HUES48 (cell line): ENCODE measurements at regions not wholly inside any gene's neighbourhood (a gene's known extent, or its start where the extent isn't known, plus 50 kb on each side); places are given as distances from the start of the nearest gene placed in this dataset.

Experiments
- H3K27ac ChIP-seq: one replicate; pipeline ENCODE4 v1.7.0; 2013; ENCODE audit warnings: low read depth, low read length, inconsistent platforms
- H3K27me3 ChIP-seq: 2 replicates; pipeline ENCODE4 v1.6.1; 2013; ENCODE audit warnings: mild to moderate bottlenecking, low read length; ENCODE audit not compliant: control insufficient read depth, insufficient read depth
- H3K36me3 ChIP-seq: 2 replicates; pipeline ENCODE4 v1.6.1; 2013; ENCODE audit warnings: low read length; ENCODE audit not compliant: control insufficient read depth, insufficient read depth
- H3K4me1 ChIP-seq: 2 replicates; pipeline ENCODE4 v1.6.1; 2013; ENCODE audit warnings: mild to moderate bottlenecking, low read length; ENCODE audit not compliant: control insufficient read depth, insufficient read depth
- H3K4me3 ChIP-seq: 2 replicates; pipeline ENCODE4 v1.5.1; 2013; ENCODE audit warnings: mild to moderate bottlenecking, low read depth, low read length
- H3K9ac ChIP-seq: 2 replicates; pipeline ENCODE4 v1.6.1; 2013; ENCODE audit warnings: mild to moderate bottlenecking, low read depth, low read length, moderate library complexity
- H3K9me3 ChIP-seq: 2 replicates; pipeline ENCODE4 v1.6.1; 2013; ENCODE audit warnings: low read length; ENCODE audit not compliant: control insufficient read depth, insufficient read depth

DNA sequence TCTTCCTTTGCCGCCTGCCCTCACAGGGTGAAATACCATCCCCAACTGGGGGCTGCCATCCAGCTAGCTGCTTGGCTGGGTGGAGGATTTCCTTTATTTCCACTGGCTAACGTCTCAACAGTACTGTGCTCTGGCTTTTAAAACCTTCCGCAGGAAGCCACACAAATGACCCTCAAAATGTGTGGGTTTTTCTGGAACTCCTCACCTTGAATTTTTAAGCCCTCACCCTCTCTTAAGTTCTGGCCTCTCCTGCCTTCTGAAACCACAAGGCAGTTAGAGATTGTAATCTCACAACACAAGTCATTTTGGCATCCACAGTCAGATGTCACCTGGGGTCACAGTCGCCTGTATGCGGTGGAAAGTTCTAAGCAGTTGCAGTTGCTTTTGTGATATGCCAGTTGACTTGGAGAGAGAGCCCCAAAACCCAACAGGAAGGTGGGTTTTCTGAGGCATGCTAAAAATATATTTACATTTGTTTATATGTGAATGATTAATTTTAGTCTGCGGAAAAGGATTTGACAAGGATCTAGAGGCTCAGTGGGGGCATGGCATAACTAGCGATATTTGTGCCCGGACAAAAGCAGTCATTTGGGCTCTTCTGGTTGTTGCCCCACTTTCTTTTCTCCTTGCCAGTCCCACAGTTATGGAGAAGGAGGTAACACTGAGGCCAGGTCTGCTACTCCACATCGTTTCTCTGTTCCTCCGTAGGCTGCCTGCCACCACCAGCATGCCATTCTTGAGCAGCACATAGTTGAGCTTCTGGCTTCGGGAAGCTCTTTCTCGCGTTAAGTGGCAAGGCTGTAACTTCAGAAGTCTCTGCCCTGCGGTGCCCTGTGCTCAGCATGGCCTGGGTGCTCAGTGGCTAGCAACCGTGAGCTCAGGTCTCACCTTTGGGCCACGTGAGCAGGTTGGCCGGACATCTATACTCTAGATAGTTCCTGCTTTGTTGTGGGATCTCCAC lies 335.3 kb downstream of the CD83 start:
- no peaks in the 10 kb centered on the region; the same call in 1 of the 2 replicates for H3K36me3 ChIP-seq
- no peak overlapping the region for H3K4me3 ChIP-seq
- peaks cover 18% of the 10 kb centered on the region for H3K4me1 ChIP-seq
- H3K9ac ChIP-seq = no peak overlapping the region
- H3K9me3 ChIP-seq = peaks cover 5% of the 10 kb centered on the region; the same call in 1 of the 2 replicates
- H3K27ac ChIP-seq = no peak overlapping the region
- no peaks in the 10 kb centered on the region for H3K27me3 ChIP-seq

GRCh38 chr6:14453712-14454472 lies 336.3 kb downstream of the CD83 start:
- H3K9me3 ChIP-seq = no peaks in the 10 kb centered on the region
- no peak overlapping the region for H3K4me3 ChIP-seq
- H3K27me3 ChIP-seq = no peaks in the 10 kb centered on the region
- no peak overlapping the region for H3K9ac ChIP-seq
- H3K4me1 ChIP-seq = peaks cover 18% of the 10 kb centered on the region
- H3K27ac ChIP-seq = no peak overlapping the region
- no peaks in the 10 kb centered on the region for H3K36me3 ChIP-seq

GRCh38 chr6:14454473-14454775 lies 336.9 kb downstream of the CD83 start:
- H3K9me3 ChIP-seq = no peaks in the 10 kb centered on the region
- no peak overlapping the region for H3K27ac ChIP-seq
- no peak overlapping the region for H3K9ac ChIP-seq
- H3K27me3 ChIP-seq = no peaks in the 10 kb centered on the region
- H3K4me3 ChIP-seq = no peak overlapping the region
- H3K4me1 ChIP-seq = peaks cover 17% of the 10 kb centered on the region
- H3K36me3 ChIP-seq = no peaks in the 10 kb centered on the region

DNA sequence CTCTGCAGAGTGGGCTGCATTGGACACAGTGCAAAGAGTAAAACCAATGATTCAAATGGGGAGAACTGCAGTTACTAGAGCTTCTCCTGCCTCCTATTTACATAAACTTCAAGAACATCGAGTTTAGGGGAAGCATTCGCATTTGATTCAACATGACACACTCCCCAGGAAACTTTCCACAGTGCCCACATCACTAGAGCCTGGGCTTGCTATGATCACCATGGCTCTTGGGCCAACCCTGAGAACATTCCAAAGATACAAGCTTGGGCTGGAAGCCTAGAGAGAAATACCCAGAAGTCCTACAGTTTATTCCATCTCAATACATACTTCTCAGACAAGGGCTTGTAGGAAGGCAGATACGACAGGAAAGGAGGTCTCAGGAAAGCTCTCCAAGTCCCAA lies 337.9 kb downstream of the CD83 start:
- Histone ChIP-seq H3K27ac (no peak overlapping the region), H3K9ac (no peak overlapping the region), H3K4me1 (peaks cover 7% of the 10 kb centered on the region), H3K4me3 (no peak overlapping the region), H3K36me3 (no peaks in the 10 kb centered on the region), H3K27me3 (no peaks in the 10 kb centered on the region), H3K9me3 (no peaks in the 10 kb centered on the region)

- no peak overlapping the region for H3K4me3 ChIP-seq
- no peaks in the 10 kb centered on the region for H3K9me3 ChIP-seq
- H3K27me3 ChIP-seq = no peaks in the 10 kb centered on the region
- H3K27ac ChIP-seq = no peak overlapping the region
- no peak overlapping the region for H3K9ac ChIP-seq
- peaks cover 7% of the 10 kb centered on the region; the same call in 1 of the 2 replicates for H3K4me1 ChIP-seq
- H3K36me3 ChIP-seq = no peaks in the 10 kb centered on the region
Observed at GRCh38 chr6:14455876-14456648, 338.5 kb downstream of the CD83 start.

DNA sequence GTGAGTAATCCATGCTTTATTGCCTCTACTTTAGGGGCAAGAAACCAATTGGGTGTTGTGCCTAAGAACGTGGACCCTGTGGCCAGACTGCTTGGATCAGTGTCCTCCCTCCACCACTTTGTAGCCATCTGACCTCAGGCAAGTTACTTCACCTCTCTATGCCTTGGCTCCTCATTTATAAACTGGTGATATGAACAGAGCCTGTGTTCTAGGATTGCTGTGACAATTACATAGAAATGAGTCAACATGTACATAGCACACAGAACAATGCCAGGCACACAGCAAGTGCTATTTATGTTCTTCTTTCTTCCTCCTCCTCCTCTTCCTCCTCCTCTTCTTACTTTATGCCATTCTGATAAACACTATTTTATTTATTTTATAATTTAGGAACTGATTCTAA lies 339.4 kb downstream of the CD83 start:
- H3K4me1 ChIP-seq = peaks cover 7% of the 10 kb centered on the region; the same call in 1 of the 2 replicates
- H3K27ac ChIP-seq = no peak overlapping the region
- no peaks in the 10 kb centered on the region for H3K27me3 ChIP-seq
- H3K36me3 ChIP-seq = no peaks in the 10 kb centered on the region
- H3K9me3 ChIP-seq = peaks cover 2% of the 10 kb centered on the region; the same call in 1 of the 2 replicates
- H3K4me3 ChIP-seq = no peak overlapping the region
- H3K9ac ChIP-seq = no peak overlapping the region

DNA sequence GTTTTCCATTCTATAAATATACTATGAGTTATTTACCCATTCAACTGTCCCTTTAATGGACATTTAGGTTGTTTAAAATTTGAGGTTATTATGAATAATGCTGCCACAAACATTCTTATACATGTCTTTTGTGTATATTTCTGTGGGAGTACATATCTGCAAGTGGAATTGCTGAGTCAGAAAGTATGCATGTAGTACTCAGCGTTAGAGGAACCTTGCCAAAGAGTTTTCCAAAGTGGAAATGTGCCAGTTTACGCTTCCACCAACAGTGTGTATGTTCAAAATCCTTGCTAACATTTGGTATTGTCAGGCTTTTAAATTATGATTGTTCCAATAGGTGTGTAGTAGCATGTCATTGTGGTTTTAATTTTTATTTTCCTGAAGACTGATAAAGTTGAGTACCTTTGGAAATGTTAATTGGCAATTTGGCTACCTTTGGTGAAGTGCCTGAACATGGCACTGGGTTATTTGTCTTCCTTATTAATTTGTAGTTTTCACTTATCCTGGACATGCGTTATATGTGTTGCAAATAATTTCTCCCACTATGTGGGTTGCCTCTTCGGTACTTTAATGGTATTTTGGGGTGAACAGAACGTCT lies 341.2 kb downstream of the CD83 start:
- Histone ChIP-seq H3K9ac (no peak overlapping the region), H3K4me1 (peaks cover 8% of the 10 kb centered on the region)

GRCh38 chr6:14459315-14459714 lies 341.7 kb downstream of the CD83 start:
- H3K9ac ChIP-seq = no peak overlapping the region
- H3K4me1 ChIP-seq = peaks cover 11% of the 10 kb centered on the region
- H3K27ac ChIP-seq = no peak overlapping the region
- H3K27me3 ChIP-seq = no peaks in the 10 kb centered on the region
- no peak overlapping the region for H3K4me3 ChIP-seq
- H3K9me3 ChIP-seq = peaks cover 2% of the 10 kb centered on the region; the same call in 1 of the 2 replicates
- H3K36me3 ChIP-seq = no peaks in the 10 kb centered on the region

More for the DNA sequence above, 341.2 kb downstream of the CD83 start:
- Histone ChIP-seq H3K4me3 (no peak overlapping the region), H3K27me3 (no peaks in the 10 kb centered on the region), H3K36me3 (no peaks in the 10 kb centered on the region), H3K27ac (no peak overlapping the region), H3K9me3 (peaks cover 2% of the 10 kb centered on the region; the same call in 1 of the 2 replicates)

GRCh38 chr6:14460556-14460955 lies 343.0 kb downstream of the CD83 start:
- Histone ChIP-seq H3K27me3 (no peaks in the 10 kb centered on the region), H3K4me3 (no peak overlapping the region), H3K36me3 (no peaks in the 10 kb centered on the region), H3K9me3 (peaks cover 2% of the 10 kb centered on the region; the same call in 1 of the 2 replicates), H3K27ac (no peak overlapping the region), H3K9ac (no peak overlapping the region), H3K4me1 (peaks cover 11% of the 10 kb centered on the region)

GRCh38 chr6:14462135-14462534 lies 344.6 kb downstream of the CD83 start:
- H3K9ac ChIP-seq = no peak overlapping the region
- H3K4me3 ChIP-seq = no peak overlapping the region
- no peaks in the 10 kb centered on the region for H3K27me3 ChIP-seq
- peaks cover 2% of the 10 kb centered on the region; the same call in 1 of the 2 replicates for H3K9me3 ChIP-seq
- peaks cover 5% of the 10 kb centered on the region; the same call in 1 of the 2 replicates for H3K4me1 ChIP-seq
- no peaks in the 10 kb centered on the region for H3K36me3 ChIP-seq
- no peak overlapping the region for H3K27ac ChIP-seq
